HG03060 (cell line): ENCODE measurements at regions not wholly inside any gene's neighbourhood (a gene's known extent, or its start where the extent isn't known, plus 50 kb on each side); places are given as distances from the start of the nearest gene placed in this dataset.

Source experiments
- ATAC-seq: cut with Tn5 transposase; IDR thresholded peaks from one replicate; pipeline ENCODE4 v1.9.1; 2021; ENCODE audit warnings: low read depth, moderate number of reproducible peaks; ENCODE audit not compliant: unreplicated experiment

GRCh38 chr10:128922172-128922571 lies 544.9 kb upstream of the MGMT start:
- no peak for ATAC-seq

DNA sequence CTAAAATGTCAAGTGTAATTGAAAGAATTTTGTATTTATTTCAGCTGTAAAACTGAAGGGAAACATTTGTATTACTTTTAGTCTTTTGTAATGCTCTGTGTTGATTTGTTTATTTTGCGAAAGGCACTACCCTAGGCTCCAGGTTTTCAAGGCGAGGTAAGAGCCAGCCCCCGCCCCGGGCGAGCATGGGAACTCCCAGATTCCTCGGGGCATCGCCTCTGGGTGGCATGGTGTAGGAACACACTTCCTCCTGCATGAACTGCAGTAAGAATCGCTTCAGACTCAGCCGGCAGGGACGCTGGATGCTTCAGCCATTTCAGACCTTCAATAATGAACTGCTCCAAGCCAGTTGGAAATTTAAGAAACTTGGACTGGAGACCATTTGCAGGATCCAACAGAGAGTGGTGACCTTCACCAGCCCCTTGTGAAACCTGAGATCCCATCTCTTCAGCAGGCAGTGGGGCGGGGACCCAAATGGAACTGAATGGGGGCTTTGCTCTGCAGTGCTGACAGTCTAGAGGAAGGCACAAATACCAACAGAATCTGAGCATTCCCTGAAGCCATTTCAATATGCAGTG lies 544.3 kb upstream of the MGMT start:
- ATAC-seq = no peak

DNA sequence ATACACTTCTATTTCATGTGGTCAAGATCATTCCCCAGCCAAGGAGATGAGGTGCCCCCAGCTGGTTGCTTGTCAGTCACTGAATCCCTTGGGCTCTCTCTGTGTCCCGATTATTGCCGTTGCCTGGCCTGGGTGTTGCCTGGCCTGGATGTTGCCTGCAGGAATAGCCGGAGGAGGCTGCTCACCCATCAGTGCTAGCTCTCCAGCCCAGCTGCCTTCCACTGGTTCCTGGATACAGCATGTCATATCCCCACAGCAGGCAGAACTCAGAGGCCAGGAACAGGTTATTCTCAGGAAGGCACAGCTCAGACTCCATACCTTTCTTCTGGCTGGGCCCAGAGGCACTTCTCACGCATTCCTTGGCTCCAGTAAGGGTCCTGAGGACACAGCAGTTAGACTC lies 542.1 kb upstream of the MGMT start:
- no peak for ATAC-seq

GRCh38 chr10:128926711-128927110 lies 540.3 kb upstream of the MGMT start:
- ATAC-seq = no peak

- ATAC-seq = no peak
Measured at GRCh38 chr10:128927497-128928161, 539.4 kb upstream of the MGMT start.

- no peak for ATAC-seq
Measured at GRCh38 chr10:128928231-128928836, 538.7 kb upstream of the MGMT start.

- no peak for ATAC-seq
Measured at GRCh38 chr10:128929131-128929530, 537.9 kb upstream of the MGMT start.

GRCh38 chr10:128929767-128930166 lies 537.3 kb upstream of the MGMT start:
- no peak for ATAC-seq

GRCh38 chr10:128930515-128930914 lies 536.5 kb upstream of the MGMT start:
- ATAC-seq = no peak

DNA sequence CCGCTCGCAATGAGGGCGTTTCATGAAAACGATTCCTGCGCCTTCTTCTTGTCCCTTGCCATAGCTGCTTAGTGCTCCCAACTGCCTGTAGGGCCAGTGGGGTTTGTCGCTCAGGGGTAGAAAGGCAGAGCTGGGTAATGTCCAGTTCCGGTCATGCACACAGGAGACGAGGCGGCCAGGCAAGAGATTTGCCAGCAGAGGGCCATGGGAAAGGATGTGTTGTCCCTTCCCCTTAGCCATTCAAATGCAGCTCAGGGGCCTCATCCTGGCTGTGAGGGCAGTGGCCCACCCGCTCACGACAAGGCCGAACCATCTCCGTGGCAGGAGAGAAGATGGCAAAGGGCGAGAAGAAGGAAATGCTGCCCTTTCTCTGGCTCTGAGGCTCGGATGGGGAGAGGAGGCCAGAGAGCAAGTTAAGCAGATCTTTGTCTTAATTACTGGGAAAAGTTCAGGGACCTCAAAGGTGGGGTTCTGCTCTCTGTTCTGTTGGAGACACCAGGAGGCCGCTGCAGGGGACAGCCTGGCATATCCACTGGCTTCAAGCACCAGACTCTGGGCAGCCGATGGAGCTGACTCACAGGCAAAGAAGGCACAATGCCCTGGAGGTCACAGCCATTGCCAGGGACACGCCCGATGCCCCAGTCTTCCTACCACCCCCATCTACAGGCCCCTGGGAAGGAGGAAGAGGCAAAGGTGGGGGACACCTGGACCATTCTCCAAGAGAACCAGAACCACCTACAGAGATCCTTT lies 534.8 kb upstream of the MGMT start:
- no peak for ATAC-seq

- no peak for ATAC-seq
Measured at GRCh38 chr10:128934492-128934891, 532.5 kb upstream of the MGMT start.

- ATAC-seq = no peak
Measured at GRCh38 chr10:128936392-128936791, 530.6 kb upstream of the MGMT start.

GRCh38 chr10:128938558-128938957 lies 528.5 kb upstream of the MGMT start:
- no peak for ATAC-seq

DNA sequence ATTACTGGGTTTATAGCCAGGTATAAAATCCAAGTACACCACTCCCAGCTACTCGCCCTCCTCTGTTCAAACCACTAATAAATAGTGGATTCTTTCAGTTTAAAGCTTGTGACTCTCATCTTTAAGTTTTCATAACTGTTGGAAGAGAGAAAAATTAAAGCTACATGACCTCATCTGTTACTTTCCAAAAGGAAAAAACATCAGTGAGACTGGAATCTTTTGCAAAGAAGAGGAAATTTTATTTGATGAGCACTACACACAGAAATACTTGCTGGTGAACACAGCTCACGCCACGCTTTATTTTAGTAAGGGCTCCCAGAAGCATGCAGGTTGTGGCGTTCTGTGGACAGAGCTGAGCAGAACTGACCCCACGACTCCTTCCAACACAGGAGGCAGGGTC lies 527.0 kb upstream of the MGMT start:
- ATAC-seq = no peak

DNA sequence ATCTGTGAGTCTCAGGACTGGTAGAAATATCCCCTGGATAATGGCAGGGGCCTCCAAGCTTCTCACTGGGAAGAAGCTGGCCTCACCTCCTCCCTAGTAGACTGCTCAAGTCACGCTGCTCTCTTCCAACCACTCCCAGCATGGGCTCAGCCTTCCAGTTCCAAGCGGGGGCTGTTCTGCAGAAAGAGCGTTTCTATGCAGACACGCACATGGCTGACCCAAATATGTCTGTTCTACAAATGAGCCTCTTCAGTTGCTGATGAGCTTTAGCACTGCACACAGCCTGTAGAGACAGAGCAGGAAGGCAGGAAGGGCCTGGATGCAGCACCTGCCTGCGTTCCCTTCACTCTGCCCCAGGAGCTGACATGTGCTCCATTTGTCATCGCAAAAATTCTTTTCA lies 523.9 kb upstream of the MGMT start:
- no peak for ATAC-seq

GRCh38 chr10:128945398-128945797 lies 521.6 kb upstream of the MGMT start:
- ATAC-seq = no peak

DNA sequence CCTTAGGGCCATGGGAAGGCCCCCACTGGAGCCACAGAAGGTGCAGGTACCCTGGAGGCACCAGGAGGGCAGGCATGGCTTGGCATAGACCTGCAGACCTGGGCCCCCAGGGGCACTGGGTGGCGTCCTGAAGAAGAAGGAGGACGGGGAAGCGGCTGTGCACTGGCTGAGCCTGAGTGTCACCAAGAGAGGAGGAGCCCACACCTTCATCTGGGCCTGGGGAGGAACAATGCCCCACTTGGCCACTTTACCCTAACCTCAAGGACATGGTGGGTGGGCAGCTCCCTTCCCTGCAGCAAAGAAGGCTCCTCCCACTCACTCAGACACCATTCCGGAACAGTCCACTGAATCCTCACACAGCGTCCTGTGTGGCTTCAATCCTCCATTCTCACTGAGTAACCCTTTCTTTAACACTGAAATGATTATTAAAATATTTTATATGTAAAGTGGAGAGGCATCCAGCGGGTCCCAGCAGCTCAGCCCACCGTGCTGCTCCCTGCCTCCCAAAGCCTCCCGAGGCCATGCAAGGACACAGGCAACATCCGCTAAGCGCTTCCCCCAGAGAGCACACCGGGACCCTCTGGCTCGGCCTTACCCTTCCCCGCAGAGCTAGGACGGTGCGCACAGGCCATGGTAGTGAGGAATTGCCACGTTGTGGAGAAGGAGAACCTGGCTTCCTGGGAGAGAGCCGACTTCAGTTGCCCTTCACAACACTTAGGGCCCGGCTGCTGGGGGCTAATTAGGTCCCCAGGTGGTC lies 516.7 kb upstream of the MGMT start:
- no peak for ATAC-seq

DNA sequence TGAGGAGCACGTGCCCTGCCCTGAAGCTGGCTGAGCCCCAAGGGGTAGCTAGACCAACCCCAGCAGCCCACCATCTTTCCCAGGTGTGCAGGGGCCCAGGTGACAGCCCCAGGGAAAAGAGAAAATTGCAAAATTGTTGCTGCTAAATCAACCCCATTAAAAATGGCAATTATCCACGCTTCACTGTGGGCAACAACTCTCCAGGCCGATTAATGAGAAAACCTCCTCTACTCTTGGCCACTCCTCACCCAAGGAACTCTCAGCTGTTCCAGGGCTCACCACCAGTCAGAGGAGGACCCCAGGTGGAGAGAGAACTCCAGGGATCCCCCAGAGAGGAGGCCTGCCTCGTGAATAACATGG lies 516.1 kb upstream of the MGMT start:
- ATAC-seq = no peak

- no peak for ATAC-seq
Measured at GRCh38 chr10:128952856-128953255, 514.2 kb upstream of the MGMT start.

GRCh38 chr10:128956149-128956548 lies 510.9 kb upstream of the MGMT start:
- no peak for ATAC-seq

- no peak for ATAC-seq
Measured at GRCh38 chr10:128957221-128957620, 509.8 kb upstream of the MGMT start.
